CD4-positive, alpha-beta T cell treated with Interleukin-15 for 4 hours (primary cell): ENCODE measurements at regions not wholly inside any gene's neighbourhood (a gene's known extent, or its start where the extent isn't known, plus 50 kb on each side); places are given as distances from the start of the nearest gene placed in this dataset.
"Not testable (repeated sequence)": the region's sequence is repeated elsewhere in the genome, so short reads cannot be mapped to it uniquely, and the experiment has no call there.

Source experiments
- DNase-seq: peaks from one replicate; pipeline ENCODE4 v3.0.0-alpha.2; 2020; ENCODE audit warnings: low spot score

DNA sequence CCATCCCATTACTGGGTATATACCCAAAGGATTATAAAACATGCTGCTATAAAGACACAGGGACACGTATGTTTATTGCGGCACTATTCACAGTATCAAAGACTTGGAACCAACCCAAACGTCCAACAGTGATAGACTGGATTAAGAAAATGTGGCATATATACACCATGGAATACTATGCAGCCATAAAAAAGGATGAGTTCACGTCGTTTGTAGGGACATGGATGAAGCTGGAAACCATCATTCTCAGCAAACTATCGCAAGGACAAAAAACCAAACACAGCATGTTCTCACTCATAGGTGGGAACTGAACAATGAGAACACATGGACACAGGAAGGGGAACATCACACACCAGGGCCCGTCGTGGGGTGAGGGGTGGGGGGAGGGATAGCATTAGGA is 106.1 kb downstream of the CHD1L start:
- DNase-seq: not testable (repeated sequence)

DNA sequence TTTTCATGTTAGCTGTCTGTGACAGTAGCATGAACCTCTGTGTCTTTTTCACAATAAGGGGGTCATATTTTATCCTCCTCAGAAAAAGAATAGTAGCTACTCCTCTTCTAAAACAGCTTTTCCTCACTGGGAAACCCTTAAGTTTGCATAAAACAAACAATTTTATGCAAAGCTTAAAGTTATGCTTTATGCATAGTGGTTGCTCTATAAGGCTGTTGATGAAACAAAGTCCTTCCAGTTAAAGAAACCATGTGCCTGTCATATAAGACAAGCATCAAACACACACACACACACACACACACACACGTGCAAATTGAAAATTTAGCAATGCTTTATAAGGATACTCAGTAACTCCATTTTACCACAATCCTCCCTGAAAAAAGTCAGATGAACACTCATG is 107.0 kb downstream of the CHD1L start:
- DNase-seq: no peak

DNA sequence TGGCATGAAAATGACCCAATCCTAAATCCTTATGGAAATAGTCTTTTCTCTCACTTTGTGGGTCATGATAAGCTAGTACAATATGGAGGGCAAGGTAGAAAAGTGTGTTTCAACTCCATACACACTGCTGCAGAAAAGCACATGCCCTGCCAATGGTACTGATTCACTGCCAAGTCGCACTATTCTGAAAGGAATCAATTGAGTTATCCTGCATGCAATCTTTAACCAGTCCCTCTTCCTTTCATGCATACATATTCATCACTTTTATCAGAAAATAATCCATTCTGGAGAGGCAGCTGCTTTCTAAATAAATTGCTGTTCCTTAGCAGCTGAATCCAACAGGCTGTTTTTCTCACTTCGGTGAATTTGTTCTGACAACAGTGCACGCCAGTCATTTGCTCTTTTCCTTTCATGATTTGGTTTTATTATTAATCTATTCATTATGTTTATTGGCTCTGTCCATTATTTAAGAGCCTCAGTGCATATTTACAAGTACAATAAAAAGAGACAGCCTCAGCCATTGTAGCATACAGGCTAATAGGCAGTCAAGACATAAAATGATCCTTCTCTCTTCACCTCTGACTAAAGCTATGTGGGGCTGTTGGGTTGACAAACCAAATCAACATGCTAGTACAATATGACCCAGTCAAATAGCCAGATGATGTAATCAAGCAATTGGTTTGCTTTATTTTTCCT is 108.8 kb downstream of the CHD1L start:
- no peak for DNase-seq

DNA sequence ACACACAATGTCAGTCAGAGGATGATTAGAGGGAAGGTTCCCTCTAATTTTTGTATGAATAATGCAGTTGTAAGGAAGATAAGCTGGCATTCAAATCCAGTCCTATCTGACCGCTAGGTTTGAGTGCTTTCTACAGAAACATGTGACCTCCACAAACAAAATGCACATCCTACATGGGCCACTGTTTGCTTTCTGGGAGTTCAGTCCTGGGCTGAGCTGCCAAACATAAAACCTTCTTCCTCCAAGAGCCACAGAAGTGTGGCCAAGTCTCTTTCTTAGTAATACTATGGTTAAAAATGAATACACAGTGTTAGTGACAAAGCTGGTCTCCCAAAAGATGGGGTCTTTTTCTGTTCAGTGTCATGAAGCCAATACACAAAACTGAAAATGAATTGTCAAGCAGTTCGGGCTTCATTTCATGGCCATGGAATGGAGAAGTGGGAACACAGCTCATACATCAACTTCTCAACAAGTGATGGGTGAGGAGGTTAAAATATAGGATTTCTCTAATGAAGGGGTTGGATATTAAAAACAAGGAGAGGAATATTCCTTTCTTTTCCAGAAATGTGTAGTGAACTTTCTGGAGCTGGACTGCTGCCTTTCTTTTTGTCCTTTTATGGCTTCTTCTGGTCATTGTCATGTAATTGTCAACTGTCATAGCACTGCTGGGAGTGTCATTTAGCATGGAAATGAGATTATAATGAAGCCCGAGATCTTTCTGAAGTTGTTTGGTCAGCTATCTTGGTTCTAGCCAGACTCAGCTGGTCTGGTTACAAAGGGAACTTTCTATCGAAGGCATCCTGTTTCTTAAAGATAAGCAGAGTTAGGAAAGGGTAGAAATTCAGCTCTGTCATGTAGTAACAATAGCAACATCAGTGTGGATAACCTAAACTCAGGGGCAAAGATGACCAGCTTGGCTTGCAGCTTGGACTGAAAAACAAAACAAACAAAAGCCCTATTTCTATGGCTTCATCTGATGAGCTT is 135.1 kb downstream of the CHD1L start:
- DNase-seq: no peak

DNA sequence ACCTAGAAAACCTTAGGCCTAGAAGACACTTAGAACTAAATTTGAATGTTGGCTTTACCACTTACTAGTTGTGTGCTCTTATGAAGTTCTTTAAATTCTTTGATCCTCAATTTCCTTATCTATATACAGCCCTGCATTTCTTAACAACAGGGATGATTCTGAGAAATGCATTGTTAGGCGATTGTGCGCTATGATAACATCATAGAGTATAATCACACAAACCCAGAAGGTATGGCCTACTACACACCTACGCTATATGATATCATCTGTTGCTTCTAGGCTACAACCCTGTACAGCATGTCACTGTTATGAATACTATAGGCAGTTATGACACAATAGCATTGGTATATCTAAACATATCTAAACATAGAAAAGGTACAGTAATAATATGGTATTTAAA is 137.4 kb downstream of the CHD1L start:
- DNase-seq: no peak

DNA sequence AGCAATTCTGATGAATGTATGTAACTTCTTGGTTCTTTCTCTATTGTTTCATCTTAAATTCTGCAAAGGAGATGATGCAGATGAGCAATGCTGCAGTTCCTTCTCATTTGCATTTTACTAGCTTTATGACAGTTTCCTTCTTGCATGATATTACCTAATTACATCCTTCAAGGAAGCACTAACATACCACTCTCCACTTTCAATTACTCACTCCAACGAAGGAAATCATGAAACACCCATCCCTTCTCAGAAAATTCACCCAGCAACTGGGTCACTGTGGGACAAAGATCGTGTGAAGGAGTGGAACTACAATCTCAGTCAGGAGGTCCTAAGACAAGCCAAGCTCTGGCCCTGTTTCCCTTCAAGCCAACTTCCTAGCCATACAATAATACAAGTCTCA is 142.3 kb downstream of the CHD1L start:
- DNase-seq: no peak

DNA sequence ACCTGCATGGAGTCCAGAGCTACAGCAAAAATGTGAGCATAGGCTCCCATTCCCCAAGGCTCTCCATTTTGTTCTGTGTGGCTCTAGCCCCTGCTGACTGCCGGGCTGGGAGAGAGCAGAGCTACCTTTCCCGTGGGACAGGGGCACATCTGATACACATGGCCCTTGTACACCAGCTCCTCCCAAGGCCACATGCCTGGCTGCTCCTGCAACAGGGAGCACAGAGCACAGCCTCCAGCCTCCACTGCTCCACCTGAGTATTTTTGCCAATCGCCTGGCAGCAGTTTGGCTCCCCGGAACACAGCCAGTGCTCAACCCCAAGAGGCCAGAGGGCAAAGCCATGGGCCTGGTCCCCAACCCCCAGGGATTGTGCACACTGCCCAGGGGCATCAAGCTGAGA is 146.5 kb downstream of the CHD1L start:
- DNase-seq: no peak

DNA sequence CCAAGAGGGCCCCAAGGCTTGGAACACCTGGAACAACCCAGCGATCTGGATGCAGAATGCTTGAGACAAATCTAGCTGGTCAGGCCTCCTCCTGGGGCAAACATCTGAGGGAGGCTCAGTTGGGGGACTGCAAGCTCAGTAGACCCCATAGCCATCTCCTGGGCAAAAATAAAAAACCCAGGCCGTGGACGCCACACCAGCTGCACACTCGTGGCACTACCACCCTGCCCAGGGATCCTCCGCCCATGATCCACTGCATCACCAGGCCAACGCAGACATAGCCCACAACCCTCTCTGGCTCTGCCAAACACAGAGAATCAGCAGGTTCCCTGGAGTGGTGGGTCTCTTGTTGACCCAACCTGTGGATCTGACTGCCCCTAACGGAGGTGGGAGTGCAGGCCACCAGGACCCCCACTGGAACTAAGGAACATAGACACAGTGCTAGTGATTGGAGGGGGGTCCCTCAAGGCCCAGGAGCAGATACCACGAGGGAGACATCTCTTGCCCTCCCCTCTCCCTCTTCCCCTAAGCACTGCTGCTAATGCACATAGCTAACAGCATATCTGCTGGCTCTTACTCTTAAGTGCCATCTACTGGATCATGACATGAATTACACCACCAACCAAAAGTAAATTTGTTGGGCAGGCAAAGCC is 147.2 kb downstream of the CHD1L start:
- DNase-seq: peak; percentile 26

DNA sequence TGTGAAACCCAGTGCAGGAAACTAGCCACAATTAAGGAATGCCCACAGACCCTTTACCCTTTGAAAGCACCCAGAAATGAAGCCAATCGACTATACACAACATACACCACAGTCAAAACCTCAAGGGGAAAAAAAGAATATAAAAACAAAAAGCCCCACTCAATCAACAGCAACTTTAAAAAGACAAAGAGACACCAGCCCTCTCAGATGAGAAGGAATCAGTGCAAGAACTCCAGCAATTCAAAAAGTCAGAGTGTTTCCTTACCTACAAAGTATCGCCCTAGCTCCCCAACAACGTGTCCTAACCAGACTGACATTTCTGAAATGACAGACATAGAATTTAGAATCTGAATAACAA is 147.7 kb downstream of the CHD1L start:
- DNase-seq: no peak

DNA sequence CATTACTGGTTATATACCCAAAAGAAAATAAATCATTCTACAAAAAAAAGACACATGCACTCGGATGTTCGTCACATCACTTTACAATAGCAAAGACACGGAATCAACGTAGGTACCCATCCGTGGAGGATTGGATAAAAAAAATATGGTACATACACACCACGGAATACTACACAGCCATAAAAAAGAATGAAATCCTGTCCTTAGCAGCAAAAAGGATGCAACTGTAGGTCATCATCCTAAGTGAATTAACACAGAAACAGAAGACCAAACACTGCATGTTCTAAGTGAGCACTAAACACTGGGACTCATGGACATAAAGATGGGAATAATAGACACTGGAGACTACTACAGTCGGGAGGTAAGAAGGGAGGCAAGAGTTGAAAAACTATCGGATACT is 148.6 kb downstream of the CHD1L start:
- DNase-seq: no peak

DNA sequence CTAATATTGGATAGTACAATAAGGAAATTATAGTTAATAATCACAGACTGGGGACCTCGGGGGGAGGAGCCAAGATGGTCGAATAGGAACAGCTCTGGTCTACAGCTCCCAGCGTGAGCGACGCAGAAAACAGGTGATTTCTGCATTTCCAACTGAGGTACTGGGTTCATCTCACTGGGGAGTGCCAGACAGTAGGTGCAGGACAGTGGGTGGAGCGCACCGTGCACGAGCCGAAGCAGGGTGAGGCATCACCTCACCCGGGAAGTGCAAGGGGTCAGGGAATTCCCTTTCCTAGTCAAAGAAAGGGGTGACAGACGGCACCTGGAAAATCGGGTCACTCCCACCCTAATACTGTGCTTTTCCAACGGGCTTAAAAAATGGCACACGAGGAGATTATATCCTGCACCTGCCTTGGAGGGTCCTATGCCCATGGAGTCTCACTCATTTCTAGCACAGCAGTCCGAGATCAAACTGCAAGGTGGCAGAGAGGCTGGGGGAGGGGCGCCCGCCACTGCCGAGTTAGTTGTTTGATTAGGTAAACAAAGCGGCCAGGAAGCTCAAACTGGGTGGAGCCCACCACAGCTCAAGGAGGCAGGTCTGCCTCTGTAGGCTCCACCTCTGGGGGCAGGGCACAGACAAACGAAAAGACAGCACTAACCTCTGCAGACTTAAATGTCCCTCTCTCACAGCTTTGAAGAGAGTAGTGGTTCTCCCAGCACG is 138.8 kb upstream of the BCL9 start:
- DNase-seq: not testable (repeated sequence)

DNA sequence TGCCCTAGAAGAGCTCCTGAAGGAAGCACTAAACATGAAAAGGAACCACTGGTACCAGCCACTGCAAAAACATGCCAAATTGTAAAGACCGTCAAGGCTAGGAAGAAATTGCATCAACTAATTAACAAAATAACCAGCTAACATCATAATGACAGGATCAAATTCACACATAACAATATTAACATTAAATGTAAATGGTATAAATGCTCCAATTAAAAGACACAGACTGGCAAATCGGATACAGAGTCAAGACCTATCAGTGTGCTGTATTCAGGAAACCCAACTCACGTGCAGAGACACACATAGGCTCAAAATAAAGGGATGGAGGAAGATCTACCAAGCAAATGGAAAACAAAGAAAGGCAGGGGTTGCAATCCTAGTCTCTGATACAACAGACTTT is 137.0 kb upstream of the BCL9 start:
- not testable (repeated sequence) for DNase-seq

DNA sequence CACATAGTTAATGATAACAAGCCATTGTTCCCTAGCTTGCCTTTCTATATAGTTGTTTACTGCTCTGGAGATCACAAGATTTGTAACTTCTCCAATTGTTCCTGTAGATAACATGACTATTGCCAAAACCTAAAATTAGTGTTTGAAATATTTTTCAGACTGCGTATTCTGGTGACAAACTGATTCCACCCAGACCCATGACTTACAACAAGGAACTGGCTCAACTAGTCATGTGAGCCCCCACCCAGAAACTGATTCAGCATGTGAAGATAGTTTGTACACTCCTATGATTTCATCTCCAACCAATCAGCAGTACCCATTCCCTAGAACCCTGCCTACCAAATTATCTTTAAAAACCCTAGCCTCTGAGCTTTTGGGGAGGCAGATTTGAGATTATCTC is 131.4 kb upstream of the BCL9 start:
- DNase-seq: no peak

DNA sequence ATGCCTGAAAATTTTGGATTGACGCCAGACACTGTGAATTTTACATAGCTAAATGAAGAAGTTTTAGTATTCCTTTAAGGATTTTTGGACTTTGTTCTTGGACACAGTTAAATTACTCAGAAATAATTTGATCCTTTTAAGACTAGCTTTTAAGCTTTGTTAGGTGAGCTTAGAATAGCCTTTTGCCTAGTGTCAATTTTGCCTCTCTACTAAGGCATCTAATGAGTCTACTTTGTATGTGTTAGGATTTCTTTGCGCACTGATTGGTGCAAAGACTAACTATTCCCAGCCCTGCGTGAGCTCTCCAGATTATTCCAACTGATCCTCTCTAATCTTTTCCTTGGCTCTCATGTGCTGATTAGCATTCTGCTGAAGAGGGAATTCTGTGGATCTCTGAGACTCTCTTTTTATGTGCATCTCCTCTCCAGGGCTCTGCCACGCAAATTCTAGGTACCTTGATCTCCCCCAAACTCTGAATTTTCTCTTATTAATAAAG is 128.1 kb upstream of the BCL9 start:
- no peak for DNase-seq

DNA sequence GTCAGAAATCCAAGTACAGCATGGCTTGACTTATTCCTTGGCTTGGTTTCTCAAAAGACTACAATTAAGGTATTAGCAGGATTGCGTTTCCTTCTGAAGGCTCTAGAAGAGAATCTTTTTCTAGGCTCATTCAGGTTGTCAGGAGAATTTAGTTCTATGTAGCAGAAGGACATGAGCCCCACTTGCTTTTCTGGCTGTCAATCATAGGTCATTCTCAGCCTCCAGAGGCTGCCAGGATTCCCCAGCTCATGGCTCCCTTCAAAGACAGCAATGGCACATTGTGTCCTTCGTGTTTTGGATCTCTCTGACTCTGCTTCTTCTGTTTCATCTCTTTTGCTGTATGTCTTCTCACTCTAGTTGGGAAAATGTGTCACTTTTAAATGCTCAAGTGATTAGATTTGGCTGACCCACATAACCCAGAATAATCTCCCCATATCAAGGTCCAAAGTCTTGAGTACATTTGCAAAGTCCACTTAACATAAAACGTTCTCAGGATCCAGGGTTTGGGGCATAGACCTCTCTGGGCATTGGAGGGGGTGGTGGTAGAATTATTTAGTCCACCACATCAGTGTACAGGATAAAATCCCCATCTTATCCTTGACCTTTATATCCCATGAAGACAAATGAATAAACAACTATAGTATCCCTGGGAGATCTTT is 126.7 kb upstream of the BCL9 start:
- no peak for DNase-seq

DNA sequence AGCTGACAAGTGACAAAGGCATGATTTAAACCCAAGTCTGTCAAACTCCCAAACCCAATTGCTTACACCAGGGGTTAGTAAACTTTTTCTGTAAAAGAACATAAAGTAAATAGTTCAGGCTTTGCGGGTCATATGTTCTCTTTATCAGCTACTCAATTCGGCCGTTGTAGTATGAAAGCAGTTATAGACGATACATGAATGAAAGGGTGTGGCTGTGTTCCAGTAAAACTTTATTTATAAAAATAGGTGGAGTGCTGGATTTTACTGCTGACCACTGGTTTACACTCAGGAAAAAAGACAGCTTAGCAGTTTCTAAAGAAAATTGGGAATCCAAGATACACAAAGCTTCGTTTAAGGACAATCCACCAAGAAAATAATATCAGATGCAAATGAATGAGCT is 124.3 kb upstream of the BCL9 start:
- no peak for DNase-seq

DNA sequence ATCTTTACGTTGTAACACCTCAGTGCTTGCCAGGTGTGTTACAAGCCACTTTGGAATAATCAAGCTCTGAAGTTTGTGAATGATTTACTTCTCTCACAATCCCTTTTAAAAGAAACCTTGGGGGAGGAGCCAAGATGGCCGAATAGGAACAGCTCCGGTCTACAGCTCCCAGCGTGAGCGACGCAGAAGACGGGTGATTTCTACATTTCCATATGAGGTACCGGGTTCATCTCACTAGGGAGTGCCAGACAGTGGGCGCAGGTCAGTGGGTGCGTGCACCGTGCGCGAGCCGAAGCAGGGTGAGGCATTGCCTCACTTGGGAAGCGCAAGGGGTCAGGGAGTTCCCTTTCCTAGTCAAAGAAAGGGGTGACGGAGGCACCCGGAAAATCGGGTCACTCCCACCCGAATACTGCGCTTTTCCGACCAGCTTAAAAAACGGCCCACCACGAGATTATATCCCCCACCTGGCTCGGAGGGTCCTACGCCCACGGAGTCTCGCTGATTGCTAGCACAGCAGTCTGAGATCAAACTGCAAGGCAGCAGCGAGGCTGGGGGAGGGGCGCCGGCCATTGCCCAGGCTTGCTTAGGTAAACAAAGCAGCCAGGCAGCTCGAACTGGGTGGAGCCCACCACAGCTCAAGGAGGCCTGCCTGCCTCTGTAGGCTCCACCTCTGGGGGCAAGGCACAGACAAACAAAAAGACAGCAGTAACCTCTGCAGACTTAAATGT is 118.0 kb upstream of the BCL9 start:
- not testable (repeated sequence) for DNase-seq

DNA sequence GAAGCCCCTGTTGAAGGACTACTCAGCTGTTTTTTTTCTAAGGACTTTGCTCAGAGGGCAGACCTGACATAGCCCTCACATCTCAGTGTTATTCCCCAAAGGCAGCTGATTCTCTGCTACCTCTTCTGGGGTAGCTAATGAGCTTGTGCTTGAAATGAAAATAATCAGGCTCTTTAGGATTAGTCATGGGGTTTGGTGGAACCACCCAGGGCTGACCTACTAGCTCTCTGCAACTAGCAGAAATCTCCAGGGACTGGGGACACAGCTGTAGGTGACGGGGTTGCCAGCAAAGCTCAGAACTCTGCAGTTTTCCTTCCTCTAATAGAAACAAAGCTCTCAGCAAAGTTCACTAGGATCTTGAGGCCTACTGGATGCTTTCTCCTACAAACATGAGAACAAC is 106.4 kb upstream of the BCL9 start:
- DNase-seq: no peak

DNA sequence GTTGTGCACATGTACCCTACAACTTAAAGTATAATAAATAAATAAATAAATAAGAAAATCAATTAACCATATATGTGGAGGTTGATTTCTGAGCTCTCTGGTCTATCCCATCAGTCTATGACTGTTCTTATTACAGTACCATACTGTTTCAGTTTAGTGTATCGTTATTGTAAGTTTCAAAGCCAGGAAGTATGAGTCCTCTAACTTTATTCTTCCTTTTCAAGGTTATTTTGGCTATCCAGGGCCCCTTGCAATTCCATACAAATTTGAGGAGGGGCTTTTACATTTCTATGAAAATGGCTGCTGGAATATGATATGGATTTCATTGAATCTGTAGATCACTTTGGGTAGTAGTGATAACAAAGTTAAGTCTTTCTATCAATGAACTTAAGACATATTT is 96.9 kb upstream of the BCL9 start:
- DNase-seq: no peak

DNA sequence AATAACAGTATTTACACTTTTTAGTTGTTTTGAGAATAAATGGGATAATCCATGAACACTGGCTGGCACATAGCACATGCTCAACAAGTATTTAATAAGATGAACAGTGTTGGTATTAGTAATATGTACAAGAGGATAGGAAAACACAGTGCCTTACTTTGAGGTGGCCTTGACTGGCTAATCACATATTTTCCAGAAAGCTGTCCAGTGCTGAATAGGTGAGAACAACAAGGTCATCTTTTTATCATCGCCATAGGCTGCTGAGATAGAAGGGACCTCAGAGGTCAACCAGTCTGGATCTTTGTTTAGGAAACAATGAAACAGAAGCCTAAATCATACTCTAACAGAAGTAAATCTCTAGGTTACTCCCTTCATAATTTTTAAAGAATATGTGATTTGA is 89.7 kb upstream of the BCL9 start:
- no peak for DNase-seq

DNA sequence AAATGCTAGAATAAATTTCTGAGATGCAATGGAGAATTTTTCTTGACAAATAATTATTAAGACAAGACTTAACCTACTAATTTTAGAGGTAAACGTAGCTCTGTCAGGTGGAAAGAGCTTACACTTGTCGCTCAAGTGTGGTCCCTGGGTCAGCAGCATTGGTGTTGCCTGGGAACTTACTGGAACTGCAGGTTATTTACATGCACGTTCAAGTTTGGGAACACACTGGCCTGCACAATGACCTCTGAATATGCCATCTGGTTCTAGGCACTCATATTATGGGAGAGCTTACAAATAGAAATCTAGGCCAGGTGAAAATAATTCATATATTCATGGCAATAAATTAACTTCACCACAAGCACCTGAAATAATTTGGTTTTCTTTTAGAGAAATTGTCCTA is 88.5 kb upstream of the BCL9 start:
- DNase-seq: no peak
